GM18498 (cell line): ENCODE measurements at regions not wholly inside any gene's neighbourhood (a gene's known extent, or its start where the extent isn't known, plus 50 kb on each side); places are given as distances from the start of the nearest gene placed in this dataset.
"Not testable (repeated sequence)": the region's sequence is repeated elsewhere in the genome, so short reads cannot be mapped to it uniquely, and the experiment has no call there.

ENCODE experiments used
- ATAC-seq: cut with Tn5 transposase; IDR thresholded peaks from one replicate; pipeline ENCODE4 v1.9.1; 2021; ENCODE audit warnings: mild to moderate bottlenecking, moderate library complexity; ENCODE audit not compliant: unreplicated experiment

- no peak for ATAC-seq
Observed at GRCh38 chr12:46884362-46884761, 58.6 kb upstream of the SLC38A4 start.

DNA sequence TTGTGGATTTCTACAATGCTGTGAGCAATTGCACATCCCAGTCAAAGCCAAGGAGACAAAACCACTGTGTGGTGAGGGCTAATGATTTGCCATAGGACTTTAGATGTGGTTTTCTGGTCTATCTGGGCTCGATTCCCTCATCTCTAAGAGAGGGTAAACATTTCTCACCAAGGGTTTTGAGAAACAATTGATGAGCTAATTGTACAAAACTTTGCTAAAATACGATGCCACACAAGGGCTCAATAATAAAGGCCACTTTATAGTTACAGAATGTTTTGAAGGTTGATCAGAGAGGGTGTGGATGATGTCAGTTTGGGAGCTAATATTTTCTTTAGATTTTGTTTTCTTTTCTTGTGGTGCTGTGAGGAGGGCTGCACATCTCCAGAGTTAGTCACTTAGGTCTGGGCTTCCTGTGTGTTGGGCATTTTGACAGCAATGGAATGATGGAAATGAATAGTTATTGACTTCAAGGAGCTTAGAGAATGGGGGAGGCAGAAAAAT, 60.8 kb upstream of the SLC38A4 start:
- ATAC-seq: no peak

- ATAC-seq: no peak
Observed at GRCh38 chr12:46887870-46888269, 62.1 kb upstream of the SLC38A4 start.

DNA sequence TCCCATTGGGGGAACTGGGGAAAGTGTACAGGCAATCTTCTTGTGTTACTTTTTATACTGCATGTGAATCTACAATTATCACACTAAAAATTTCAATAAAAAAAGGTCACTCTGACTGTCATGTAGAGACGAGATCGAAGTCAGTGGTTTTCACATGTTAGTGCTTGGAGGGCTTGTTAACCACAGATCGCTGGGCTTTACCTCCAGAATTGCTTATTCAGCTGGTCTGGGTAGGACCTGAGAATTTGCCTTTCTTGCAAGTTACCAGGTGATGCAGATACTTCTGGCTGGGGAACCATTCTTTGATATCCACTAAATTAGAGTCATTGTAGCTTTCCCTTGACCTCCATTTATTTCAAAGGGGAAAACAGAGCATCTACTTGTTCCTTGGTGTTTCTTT, 62.8 kb upstream of the SLC38A4 start:
- no peak for ATAC-seq

DNA sequence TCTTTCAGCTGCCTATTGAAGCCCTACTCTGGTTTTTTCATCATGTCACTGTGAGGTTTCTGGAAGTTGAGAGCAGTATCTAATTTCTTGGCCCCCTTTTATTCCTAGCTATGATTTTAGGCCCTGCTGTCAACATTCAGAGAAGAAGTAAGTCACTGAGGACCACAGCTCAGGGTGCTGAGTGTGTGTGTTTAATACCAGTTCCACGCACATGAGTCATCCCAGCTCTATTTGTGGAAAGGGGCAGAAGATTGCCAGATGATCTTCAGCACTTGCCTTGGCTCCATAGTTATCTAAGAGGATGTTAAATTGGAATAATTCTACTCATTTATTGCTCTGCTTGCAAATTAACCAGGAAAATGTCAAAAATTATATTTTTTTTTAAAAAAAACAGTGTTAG, 65.5 kb upstream of the SLC38A4 start:
- no peak for ATAC-seq

DNA sequence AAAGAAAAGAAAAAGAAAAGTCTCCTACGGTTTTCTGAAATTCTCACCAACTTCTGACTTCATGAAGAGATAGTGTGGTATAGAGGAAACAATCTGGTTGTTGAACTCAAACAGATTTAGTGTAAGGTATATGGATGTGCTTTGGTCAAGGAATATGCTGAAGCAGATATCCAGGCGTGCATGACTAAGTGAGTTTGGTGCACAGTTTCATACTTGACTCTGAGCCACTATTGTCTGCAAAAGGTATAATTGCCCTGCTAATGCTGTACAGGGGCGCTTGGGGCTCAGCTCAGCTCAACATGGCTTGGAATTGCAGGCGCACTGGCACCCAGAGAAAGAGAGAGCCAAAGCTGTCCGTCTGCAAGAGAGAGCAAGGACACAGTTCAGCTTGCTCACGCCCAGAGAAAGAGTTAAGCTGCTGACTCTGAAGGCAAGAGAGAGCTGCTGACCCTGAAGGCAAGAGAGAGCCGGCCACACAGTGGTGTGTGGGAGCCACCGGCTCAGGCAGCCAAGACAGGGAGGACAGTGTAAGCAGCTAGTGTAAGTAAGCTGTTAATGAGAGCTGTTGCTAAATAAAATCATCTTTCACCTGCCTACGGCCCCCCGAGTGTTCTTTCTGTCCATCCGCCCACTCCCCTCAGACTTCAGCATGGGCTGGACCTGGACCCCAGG, 66.4 kb upstream of the SLC38A4 start:
- ATAC-seq: no peak

DNA sequence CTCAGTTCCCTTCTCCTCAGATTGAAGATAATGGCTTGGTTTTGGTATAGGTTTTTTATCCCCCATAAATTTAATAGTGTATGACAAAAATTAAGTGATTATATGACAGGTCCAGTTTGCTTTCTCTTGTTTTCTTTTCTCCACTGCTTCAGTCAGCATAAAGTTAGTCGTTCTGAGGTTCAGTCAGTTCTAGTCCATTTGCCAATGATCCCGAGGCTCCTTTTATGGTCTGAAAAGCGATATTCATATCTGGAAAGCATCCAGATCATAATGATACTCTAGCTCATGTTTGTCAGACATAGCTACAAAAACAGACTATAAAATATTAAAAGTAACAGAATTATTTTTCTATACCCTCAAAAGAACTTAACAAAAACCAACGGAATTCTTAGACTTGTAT, 67.1 kb upstream of the SLC38A4 start:
- ATAC-seq: no peak

- no peak for ATAC-seq
Observed at GRCh38 chr12:46893434-46893833, 67.6 kb upstream of the SLC38A4 start.

GRCh38 chr12:46895726-46896125, 69.9 kb upstream of the SLC38A4 start:
- no peak for ATAC-seq

GRCh38 chr12:46896680-46897079, 70.9 kb upstream of the SLC38A4 start:
- ATAC-seq: no peak

DNA sequence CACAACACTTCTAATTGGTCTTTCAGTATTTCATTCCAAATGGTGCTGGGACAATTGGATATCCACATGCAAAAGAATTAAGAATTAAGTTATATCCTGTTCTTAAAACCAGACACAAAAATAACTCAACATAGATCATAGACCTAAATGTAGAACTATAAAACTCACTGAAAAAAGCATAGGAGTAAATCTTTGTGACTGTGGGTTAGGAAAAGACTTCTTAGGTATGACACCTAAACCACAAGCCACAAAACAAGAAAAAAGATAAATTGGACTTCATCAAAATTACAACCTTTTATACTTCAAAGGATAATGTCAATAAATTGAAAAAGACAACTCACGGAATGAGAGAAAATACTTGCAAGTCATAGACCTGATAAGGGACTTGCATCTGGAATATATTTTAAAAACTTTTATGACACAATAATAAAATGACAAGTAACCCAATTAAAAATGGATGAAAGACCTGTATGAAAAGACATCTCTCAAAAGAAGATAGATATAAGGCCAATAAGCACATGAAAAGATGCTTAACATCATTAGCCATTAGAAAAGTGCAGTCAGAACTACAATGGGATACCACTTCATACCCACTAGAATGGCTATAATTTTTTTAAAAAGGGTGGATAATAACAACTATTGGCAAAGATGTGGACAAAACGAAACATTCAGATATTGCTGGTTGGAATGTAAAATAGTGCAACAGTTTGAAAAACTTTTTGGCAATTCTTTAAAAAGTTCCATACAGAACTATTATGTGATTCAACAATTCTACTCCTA, 72.5 kb upstream of the SLC38A4 start:
- ATAC-seq: no peak

DNA sequence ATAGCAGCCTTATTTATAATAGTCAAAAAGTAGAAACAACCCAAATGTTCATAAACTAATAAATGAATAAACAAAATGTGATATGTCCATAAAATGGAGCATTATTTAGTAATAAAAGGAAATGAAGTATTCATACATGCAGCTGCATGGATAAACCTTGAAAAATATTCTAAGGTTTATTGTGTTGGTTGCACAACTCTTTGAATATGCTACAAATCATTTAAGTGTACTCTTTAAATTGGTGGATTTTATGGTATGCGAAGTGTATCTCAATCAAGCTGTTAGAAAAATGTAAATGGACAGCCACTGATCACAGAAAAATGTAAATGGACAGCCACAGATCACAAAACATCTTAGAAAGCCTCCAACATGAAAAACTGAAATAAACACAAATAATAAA, 73.2 kb upstream of the SLC38A4 start:
- no peak for ATAC-seq

GRCh38 chr12:46900734-46901463, 75.1 kb upstream of the SLC38A4 start:
- no peak for ATAC-seq

GRCh38 chr12:46901464-46902205, 75.8 kb upstream of the SLC38A4 start:
- no peak for ATAC-seq

- no peak for ATAC-seq
Observed at GRCh38 chr12:46903058-46903457, 77.3 kb upstream of the SLC38A4 start.

DNA sequence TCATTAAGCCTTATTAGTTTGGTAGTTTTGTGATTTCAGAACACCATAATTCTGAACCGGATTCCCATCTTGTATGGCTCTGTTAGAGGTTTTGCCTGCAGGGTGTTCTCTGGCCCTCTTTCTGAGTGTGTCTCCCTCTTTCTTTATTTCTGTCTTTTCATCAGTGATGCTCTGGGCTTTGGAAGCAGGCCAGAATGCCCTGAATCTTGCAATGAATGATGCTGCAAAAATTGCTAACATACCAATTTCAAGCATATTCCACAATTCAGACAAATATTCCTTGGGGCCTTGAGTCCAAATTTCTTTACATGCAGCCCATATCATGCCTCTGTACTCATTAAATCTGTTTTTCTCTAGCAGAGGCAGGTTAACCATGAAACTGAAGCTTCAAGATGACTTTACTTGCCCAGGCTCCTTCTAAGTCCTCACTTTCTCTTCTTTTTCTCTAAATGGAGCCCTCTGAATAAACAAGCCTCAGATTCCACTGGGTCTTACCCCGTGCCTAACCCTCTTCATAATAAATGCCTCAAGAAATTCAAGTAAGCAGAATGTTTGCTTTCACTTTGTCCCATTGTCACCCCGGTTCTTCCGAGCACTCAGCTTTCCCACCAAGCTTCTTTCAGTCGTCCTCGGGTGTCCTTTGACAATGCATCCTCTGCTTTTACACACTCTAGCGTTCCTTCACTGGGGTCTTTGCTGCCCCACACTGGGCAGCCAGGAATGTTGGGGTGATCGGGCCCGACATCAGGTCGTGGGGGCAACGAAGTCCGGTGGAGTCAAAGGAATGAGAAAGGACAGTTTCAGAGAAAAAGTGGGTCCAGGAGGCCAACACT, 78.8 kb upstream of the SLC38A4 start:
- ATAC-seq: no peak

GRCh38 chr12:46905239-46905627, 79.4 kb upstream of the SLC38A4 start:
- ATAC-seq: not testable (repeated sequence)

- no peak for ATAC-seq
Observed at GRCh38 chr12:46907791-46908190, 82.0 kb upstream of the SLC38A4 start.

DNA sequence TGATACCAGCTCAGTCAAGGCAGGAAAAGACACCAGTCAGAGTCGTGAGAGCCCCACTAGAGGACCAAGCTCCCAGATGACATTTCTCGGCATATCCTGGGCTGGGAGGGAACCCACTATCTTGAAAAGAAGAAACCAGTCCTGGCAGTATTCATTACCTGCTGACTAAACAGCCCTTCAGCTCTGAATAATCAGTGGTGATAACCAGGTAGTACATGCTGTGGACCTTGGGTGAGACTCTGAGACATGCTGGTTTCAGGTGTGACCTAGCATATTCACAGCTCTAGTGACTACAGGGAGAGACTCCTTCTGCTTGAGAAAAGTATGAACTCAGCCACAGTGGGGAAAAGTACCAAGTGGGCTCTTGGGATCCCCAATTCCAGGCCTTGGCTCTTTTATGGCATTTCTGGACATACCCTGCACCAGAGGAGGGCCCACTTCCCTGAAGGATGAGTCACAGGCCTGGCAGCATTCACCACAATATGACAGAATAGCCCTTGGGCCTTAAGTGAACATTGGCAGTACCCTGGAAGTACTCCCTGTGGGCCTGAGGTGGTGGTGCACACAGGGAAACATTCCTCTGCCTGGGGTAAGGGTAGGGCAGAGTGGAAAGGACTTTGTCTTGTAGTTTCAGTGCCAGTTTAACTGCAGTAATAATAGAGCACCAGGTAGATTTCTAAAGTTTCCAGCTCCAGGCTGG, 82.6 kb upstream of the SLC38A4 start:
- ATAC-seq: no peak
